AG09309 (cell line): ENCODE measurements at regions not wholly inside any gene's neighbourhood (a gene's known extent, or its start where the extent isn't known, plus 50 kb on each side); places are given as distances from the start of the nearest gene placed in this dataset.

Experiments used
- DNase-seq: peaks from one replicate; pipeline ENCODE4 v3.0.0-alpha.2; 2010; ENCODE audit warnings: low read depth
- H3K4me3 ChIP-seq: 2 replicates; pipeline ENCODE4 v1.5.1; 2011; ENCODE audit warnings: mild to moderate bottlenecking, low read depth, low read length, moderate library complexity; ENCODE audit not compliant: control insufficient read depth
- TF ChIP-seq, protein P1 (sequence below): IDR thresholded peaks from 2 replicates; pipeline ENCODE4 v1.5.1; 2011; ENCODE audit warnings: mild to moderate bottlenecking, low read depth, low read length, inconsistent platforms; ENCODE audit not compliant: insufficient read depth, control insufficient read depth; ENCODE audit errors: missing control alignments

DNA sequence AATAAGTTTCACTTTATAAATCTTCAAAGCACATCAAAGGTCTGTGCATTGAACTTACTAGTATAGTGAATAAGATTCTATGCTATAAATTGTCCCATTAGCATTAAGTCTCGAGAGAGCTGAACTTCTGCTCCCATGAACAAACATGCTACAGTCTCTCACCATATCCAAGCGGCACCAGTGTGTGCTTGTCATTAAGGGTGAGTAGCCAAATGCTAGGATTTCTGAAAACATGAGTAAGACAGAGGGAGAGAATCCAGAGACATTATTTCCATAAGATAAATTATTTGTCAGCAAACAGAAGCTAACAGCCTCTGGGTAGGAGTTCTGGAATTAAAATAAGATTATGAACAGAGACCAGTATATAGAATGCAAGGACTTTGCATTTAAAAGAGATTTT is 2882.5 kb downstream of the PCDH9 start:
- no peak for DNase-seq
- no peak overlapping the region for H3K4me3 ChIP-seq
- TF ChIP-seq, protein P1, sequence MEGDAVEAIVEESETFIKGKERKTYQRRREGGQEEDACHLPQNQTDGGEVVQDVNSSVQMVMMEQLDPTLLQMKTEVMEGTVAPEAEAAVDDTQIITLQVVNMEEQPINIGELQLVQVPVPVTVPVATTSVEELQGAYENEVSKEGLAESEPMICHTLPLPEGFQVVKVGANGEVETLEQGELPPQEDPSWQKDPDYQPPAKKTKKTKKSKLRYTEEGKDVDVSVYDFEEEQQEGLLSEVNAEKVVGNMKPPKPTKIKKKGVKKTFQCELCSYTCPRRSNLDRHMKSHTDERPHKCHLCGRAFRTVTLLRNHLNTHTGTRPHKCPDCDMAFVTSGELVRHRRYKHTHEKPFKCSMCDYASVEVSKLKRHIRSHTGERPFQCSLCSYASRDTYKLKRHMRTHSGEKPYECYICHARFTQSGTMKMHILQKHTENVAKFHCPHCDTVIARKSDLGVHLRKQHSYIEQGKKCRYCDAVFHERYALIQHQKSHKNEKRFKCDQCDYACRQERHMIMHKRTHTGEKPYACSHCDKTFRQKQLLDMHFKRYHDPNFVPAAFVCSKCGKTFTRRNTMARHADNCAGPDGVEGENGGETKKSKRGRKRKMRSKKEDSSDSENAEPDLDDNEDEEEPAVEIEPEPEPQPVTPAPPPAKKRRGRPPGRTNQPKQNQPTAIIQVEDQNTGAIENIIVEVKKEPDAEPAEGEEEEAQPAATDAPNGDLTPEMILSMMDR: no peak

DNA sequence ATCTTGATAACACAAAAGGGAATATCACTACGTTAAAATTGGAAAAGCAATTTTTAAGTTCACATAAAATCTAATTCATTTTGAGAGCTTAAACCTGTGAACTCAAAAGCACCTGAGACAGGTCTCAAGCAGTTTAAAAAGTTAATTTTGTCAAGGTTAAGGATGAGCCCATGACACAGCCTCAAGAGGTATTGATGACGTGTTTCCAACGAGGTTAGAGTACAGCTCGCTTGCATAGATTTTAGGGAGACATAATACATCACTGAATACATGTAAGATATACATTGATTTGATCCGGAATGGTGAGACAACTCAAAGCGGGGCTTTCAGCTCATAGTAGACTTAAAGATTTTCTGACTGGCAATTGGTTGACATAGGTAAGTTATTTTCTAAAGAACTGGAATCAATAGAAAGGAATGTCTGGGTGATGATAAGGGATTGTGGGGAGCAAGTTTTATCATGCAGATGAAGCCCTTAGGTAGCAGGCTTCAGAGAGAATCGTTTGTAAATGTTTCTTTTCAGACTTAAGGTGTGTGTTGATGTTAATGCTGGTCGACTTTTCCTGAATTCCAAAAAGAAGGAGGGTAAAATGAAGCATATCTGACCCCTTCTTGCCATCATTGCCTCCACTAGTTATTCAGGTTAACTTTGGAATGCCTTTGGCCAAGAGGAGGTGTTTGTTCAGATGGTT is 2890.6 kb downstream of the PCDH9 start:
- H3K4me3 ChIP-seq: no peak overlapping the region
- TF ChIP-seq, protein P1: no peak
- DNase-seq: no peak

DNA sequence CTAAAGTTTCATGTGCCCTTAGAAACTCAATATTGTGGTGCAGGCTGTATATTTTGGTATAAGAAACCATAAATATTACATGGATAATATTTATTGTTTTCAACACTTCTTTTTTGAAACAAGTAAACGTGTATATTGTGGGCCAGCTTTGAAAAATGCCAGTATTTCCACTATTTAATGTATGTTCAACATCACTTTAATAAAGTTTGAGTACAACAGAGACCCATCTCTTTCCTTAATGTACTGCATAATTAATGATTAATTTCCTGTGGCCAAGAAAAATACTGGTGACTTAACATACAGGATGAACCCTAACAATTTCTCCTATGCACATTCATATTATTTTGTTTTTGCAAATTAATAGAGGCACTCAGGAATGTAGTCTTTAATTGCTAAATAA is 2891.5 kb downstream of the PCDH9 start:
- DNase-seq: no peak
- TF ChIP-seq, protein P1: no peak
- H3K4me3 ChIP-seq: no peak overlapping the region

DNA sequence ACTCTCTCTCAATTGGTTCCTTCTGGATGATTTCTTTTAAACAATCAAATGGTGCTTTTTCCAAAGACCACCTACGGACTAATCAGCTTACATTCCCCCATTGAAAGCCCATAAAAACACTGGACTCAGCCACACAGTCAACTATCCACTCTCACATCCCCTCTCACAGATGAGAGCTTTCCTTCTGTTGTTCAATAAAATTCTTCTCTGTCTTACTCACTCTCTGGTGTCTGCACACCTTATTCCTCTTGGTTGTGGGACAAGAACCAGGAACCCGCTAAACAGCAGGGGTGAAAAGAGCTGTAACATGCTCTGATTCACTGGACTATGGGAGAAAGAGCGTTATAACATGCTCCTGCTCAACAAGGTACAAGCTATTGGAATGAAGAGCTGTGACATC is 2896.2 kb downstream of the PCDH9 start:
- TF ChIP-seq, protein P1: no peak
- DNase-seq: no peak

DNA sequence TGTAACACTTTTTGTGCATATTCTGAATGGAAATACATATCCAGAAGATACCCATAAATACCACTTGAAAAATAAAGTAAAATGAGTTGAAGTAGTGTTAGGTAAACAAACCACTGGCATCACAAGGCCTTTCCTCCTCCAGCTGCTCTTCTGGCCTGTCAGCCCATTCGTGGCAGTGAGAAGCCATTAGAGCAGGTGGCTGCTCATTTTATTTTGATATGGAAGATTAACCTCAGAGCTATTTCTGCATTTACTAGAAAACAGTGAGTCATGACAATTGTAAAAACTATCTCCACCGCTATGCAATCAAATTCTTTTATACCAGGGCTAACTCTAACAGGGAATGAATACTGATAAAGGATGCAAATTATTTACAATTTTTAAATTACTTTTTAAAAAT is 2898.1 kb downstream of the PCDH9 start:
- TF ChIP-seq, protein P1: no peak
- no peak for DNase-seq
- H3K4me3 ChIP-seq: no peak overlapping the region

More for the DNA sequence above, 2896.2 kb downstream of the PCDH9 start:
- H3K4me3 ChIP-seq: no peak overlapping the region

DNA sequence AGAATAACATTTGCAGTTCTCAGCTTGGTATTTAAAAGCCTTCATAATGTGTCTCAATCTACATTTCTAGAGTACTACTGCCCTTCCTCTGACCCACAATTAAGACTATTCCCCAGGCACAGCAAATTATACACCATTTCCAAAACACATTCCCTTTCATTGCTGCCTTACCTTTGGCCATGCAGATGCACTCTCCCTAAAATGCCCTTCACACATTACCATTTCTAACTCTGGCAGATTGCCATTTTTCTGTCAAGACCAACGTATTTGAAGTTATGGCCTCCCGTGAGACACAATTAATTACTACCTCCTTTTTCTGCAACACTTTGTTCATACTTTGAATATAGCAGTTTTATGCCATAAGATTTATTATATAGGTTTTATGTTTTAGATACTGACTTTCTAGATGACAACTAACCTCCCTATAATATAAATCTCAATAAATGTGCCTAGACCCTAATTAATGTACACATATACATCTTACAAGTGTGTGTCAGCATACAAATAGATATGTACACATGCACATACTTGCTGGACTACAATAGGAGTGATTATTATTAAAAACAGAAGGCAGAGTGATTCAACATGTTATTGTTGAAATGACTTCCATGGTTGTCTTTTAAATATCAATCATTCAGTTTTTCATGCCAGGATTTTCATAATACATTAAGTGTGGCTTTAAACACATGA is 2902.5 kb downstream of the PCDH9 start:
- DNase-seq: no peak
- TF ChIP-seq, protein P1: no peak
- H3K4me3 ChIP-seq: no peak overlapping the region
